B cell (primary cell): ENCODE measurements at regions not wholly inside any gene's neighbourhood (a gene's known extent, or its start where the extent isn't known, plus 50 kb on each side); places are given as distances from the start of the nearest gene placed in this dataset.
"Not testable (repeated sequence)": the region's sequence is repeated elsewhere in the genome, so short reads cannot be mapped to it uniquely, and the experiment has no call there.

Source experiments
- ATAC-seq: fragments of 200-7000 bp; cut with Tn5 transposase; one replicate; pipeline ENCODE4 v1.10.0; 2021; ENCODE audit warnings: low read depth, mild to moderate bottlenecking, moderate number of reproducible peaks, moderate library complexity
- CTCF ChIA-PET: fragments of 350-600 bp; sonication (Branson Sonifier 250); formaldehyde crosslinking; loops from one replicate; lab custom pipeline; 2021; ENCODE audit warnings: antibody characterized with exemption, inconsistent platforms; lab: Charles Lee
- POLR2A ChIA-PET: fragments of 350-600 bp; sonication (Branson Sonifier 250); formaldehyde crosslinking; loops from one replicate; lab custom pipeline; 2021; ENCODE audit warnings: antibody characterized with exemption; lab: Charles Lee
- DNase-seq: peaks from one replicate; pipeline ENCODE4 v3.0.0; 2013
- H2AFZ ChIP-seq: 2 replicates; pipeline ENCODE4 v1.6.1; 2012; ENCODE audit warnings: mild to moderate bottlenecking, low read depth, low read length; ENCODE audit not compliant: insufficient read depth, poor library complexity, severe bottlenecking
- H3K27ac ChIP-seq, 2 donors: 1 replicate in 1 of 2; 2 replicates in 1 of 2; pipeline ENCODE4 v1.5.1; 2012 to 2013; ENCODE audit warnings: low read length in 2 of 2, mild to moderate bottlenecking in 2 of 2, moderate library complexity in 1 of 2
- H3K27me3 ChIP-seq, 4 experiments: fragments of 200-600 bp in 1 of 4; sonication (generic) in 1 of 4; replicated peaks in 1 of 4; 1 replicate in 2 of 4; 2 replicates in 2 of 4; pipeline versions ENCODE4 v1.6.1 to v1.7.0; 2013 to 2016; ENCODE audit warnings: low read length in 3 of 4, mild to moderate bottlenecking in 2 of 4, mixed read lengths in 1 of 4, moderate library complexity in 1 of 4; ENCODE audit not compliant: insufficient read depth in 4 of 4, control insufficient read depth in 3 of 4; ENCODE audit errors: control extremely low read depth in 1 of 4
- H3K36me3 ChIP-seq, 2 experiments: replicated peaks in 1 of 2; 1 replicate in 1 of 2; 2 replicates in 1 of 2; pipeline versions ENCODE4 v1.6.1 to v1.7.1; 2013; ENCODE audit warnings: low read length in 1 of 2; ENCODE audit not compliant: insufficient read depth in 2 of 2, control insufficient read depth in 1 of 2; ENCODE audit errors: control extremely low read depth in 1 of 2, extremely low read depth in 1 of 2
- H3K4me1 ChIP-seq, 2 donors: fragments of 200-600 bp in 1 of 2; sonication (generic) in 1 of 2; 1 replicate in 1 of 2; 2 replicates in 1 of 2; pipeline versions ENCODE4 v1.5.1 to v1.6.1; 2013 to 2017; ENCODE audit warnings: low read length in 2 of 2; ENCODE audit not compliant: control insufficient read depth in 2 of 2, insufficient read depth in 2 of 2
- H3K4me2 ChIP-seq: replicated peaks from 2 replicates; pipeline ENCODE3; 2012; ENCODE audit warnings: mild to moderate bottlenecking, low read depth, low read length; ENCODE audit not compliant: poor library complexity, severe bottlenecking
- H3K4me3 ChIP-seq, 5 experiments: fragments of 200-600 bp in 1 of 5; sonication (generic) in 1 of 5; 1 replicate in 3 of 5; 2 replicates in 2 of 5; pipeline versions ENCODE4 v1.5.1 to v1.7.0; 2011 to 2016; ENCODE audit warnings: low read length in 4 of 5, mild to moderate bottlenecking in 4 of 5, low read depth in 2 of 5, control low read depth in 1 of 5, moderate library complexity in 1 of 5; ENCODE audit not compliant: insufficient read depth in 1 of 5; ENCODE audit errors: control extremely low read depth in 1 of 5, extremely low read depth in 1 of 5
- H3K79me2 ChIP-seq: fragments of 200-600 bp; sonication (generic); one replicate; pipeline ENCODE4 v1.6.0; 2016; ENCODE audit warnings: low read length; ENCODE audit not compliant: control insufficient read depth, insufficient read depth
- H3K9ac ChIP-seq: fragments of 200-600 bp; sonication (generic); 2 replicates; pipeline ENCODE4 v1.6.1; 2017; ENCODE audit warnings: mild to moderate bottlenecking, low read length, moderate library complexity
- H3K9me3 ChIP-seq, 3 donors: one replicate each; pipeline versions ENCODE4 v1.6.1 to v1.7.1; 2013; ENCODE audit warnings: low read length in 2 of 3; ENCODE audit not compliant: control insufficient read depth in 2 of 3, insufficient read depth in 1 of 3; ENCODE audit errors: control extremely low read depth in 1 of 3
- H4K20me1 ChIP-seq: 2 replicates; pipeline ENCODE4 v1.6.0; 2012; ENCODE audit warnings: mild to moderate bottlenecking, low read length; ENCODE audit not compliant: insufficient read depth, control insufficient read depth, poor library complexity, severe bottlenecking
- H3K27ac Mint-ChIP-seq: one replicate; pipeline ENCODE4 v1.8.0; 2021; ENCODE audit warnings: mixed read lengths
- H3K27me3 Mint-ChIP-seq: one replicate; pipeline ENCODE4 v1.8.0; 2021; ENCODE audit warnings: mixed read lengths
- H3K4me1 Mint-ChIP-seq: one replicate; pipeline ENCODE4 v1.8.0; 2021; ENCODE audit warnings: mixed read lengths
- H3K4me3 Mint-ChIP-seq: one replicate; pipeline ENCODE4 v1.8.0; 2021; ENCODE audit warnings: mixed read lengths
- H3K9me3 Mint-ChIP-seq: one replicate; pipeline ENCODE4 v1.8.0; 2022; ENCODE audit warnings: mixed read lengths; ENCODE audit not compliant: insufficient read depth
- CTCF ChIP-seq: fragments of 200-600 bp; IDR thresholded peaks from one replicate; pipeline ENCODE4 v1.8.0; 2022; ENCODE audit warnings: antibody characterized with exemption, mild to moderate bottlenecking
- EZH2 ChIP-seq: IDR thresholded peaks from 2 replicates; pipeline ENCODE4 v1.6.1; 2012; ENCODE audit warnings: borderline replicate concordance, low read depth, mild to moderate bottlenecking, moderate library complexity, low read length; ENCODE audit not compliant: insufficient read depth, poor library complexity, severe bottlenecking
- WGBS: methylation state at CpG from one replicate; pipeline ENCODE4 v1.1.5; 2013; ENCODE audit warnings: missing lambda C conversion rate; ENCODE audit not compliant: insufficient coverage; 5-methylcytosine and 5-hydroxymethylcytosine counted together
- intact Hi-C: fragments of 100-400 bp; cut with micrococcal nuclease; formaldehyde crosslinking; loops from one replicate; pipeline ENCODE4 v1.10.0; 2022

- H3K9me3 Mint-ChIP-seq = no peaks in the 10 kb centered on the region
- H3K36me3 ChIP-seq = no peaks in the 10 kb centered on the region
- intact Hi-C loops = no loop called here
- DNase-seq (no peak), ATAC-seq (no peak)
- H2AFZ ChIP-seq = no peak overlapping the region
- H3K27me3 Mint-ChIP-seq = no peaks in the 10 kb centered on the region
- ChIA-PET CTCF (no interaction called here), POLR2A (no interaction called here)
- no peaks in the 10 kb centered on the region for H3K4me1 ChIP-seq
- H3K27ac ChIP-seq = no peak overlapping the region
- H3K9ac ChIP-seq = no peak overlapping the region
- H3K4me1 Mint-ChIP-seq = no peaks in the 10 kb centered on the region
- H3K9me3 ChIP-seq = no peaks in the 10 kb centered on the region
- H3K4me3 Mint-ChIP-seq = no peak overlapping the region
- H3K27me3 ChIP-seq = no peaks in the 10 kb centered on the region
- H3K4me2 ChIP-seq = no peak overlapping the region
- H4K20me1 ChIP-seq = no peaks in the 10 kb centered on the region
- H3K79me2 ChIP-seq = no peaks in the 10 kb centered on the region
- no CpG with 5 or more reads among the region's 1 CpG for WGBS
- TF ChIP-seq CTCF (no peak), EZH2 (no peak)
- no peak overlapping the region for H3K27ac Mint-ChIP-seq
- no peak overlapping the region for H3K4me3 ChIP-seq
Measured at GRCh38 chr10:127657056-127657455, 79.9 kb upstream of the FOXI2 start.

- DNase-seq, H3K27ac ChIP-seq, intact Hi-C loops, H3K4me1 Mint-ChIP-seq, H3K27ac Mint-ChIP-seq, H3K27me3 ChIP-seq, H3K9ac ChIP-seq, H3K9me3 ChIP-seq, H4K20me1 ChIP-seq, H3K4me3 Mint-ChIP-seq, H2AFZ ChIP-seq, ATAC-seq, H3K27me3 Mint-ChIP-seq, POLR2A ChIA-PET, CTCF ChIA-PET, H3K9me3 Mint-ChIP-seq, H3K4me3 ChIP-seq, H3K4me1 ChIP-seq, H3K36me3 ChIP-seq, H3K79me2 ChIP-seq, H3K4me2 ChIP-seq: not testable (repeated sequence)
- 100% methylated on average over 1 of the region's 3 CpGs for WGBS
Measured at GRCh38 chr10:127676430-127676829, 60.6 kb upstream of the FOXI2 start.
